ENCODE measurements at regions not wholly inside any gene's neighbourhood (a gene's known extent, or its start where the extent isn't known, plus 50 kb on each side); places are given as distances from the start of the nearest gene placed in this dataset.

GRCh38 chr10:6363511-6363910 lies 160.8 kb downstream of the PFKFB3 start:
- no peak for FAIRE-seq
- H3K79me1 ChIP-seq (ENCODE audit: low read depth, low read length) = no peaks in the 10 kb centered on the region
- no peak overlapping the region for H2BK12ac ChIP-seq (ENCODE audit: low read depth, low read length)
- H4K5ac ChIP-seq (ENCODE audit: insufficient read length, low read depth, low read length) = no peak overlapping the region
- ChIA-PET CTCF (ENCODE audit: partially characterized antibody) (interaction anchor here (1.2 kb wide), 1 partner anchor 14 kb away, joined by 3 read pairs; no protein-coding TSS in a partner anchor), POLR2A (ENCODE audit: partially characterized antibody) (no interaction called here)
- H3K79me2 ChIP-seq (ENCODE audit: control insufficient read depth in 1 of 2, insufficient read depth in 2 of 2, low read length in 2 of 2) = no peaks in the 10 kb centered on the region
- H3K9ac ChIP-seq (replicated peaks in 1 of 4; ENCODE audit: extremely low read depth in 1 of 4, low read depth in 3 of 4, low read length in 3 of 4) = no peak overlapping the region
- H3K23ac ChIP-seq (ENCODE audit: insufficient read length) = no peak overlapping the region
- no peak overlapping the region for H2BK20ac ChIP-seq (ENCODE audit: low read length)
- H3K56ac ChIP-seq (replicated peaks; ENCODE audit: insufficient read length, low read depth, low read length) = no peak overlapping the region
- H2BK120ac ChIP-seq (replicated peaks; ENCODE audit: low read depth, low read length) = no peak overlapping the region
- no peaks in the 10 kb centered on the region for H3K27me3 ChIP-seq (replicated peaks in 1 of 4; ENCODE audit: control insufficient read depth in 3 of 4, extremely low read depth in 1 of 4, insufficient read depth in 3 of 4, low read length in 3 of 4)
- DNase-seq (ENCODE audit: low read depth in 1 of 2, low spot score in 2 of 2) = no peak
- no peak overlapping the region for H2BK5ac ChIP-seq (ENCODE audit: low read depth, low read length)
- H3K14ac ChIP-seq (ENCODE audit: insufficient read length) = no peak overlapping the region
- no peak overlapping the region for H2AFZ ChIP-seq (ENCODE audit: low read length)
- H2BK15ac ChIP-seq (ENCODE audit: low read length) = no peak overlapping the region
- 63% methylated on average over 1 of the region's 1 CpG; no CpG with 5 or more reads in 1 of the 2 experiments for WGBS, 2 experiments (ENCODE audit: extremely low coverage in 1 of 2, insufficient coverage in 1 of 2, insufficient read length in 1 of 2, insufficient replicate concordance in 2 of 2, low coverage in 1 of 2, low lambda C conversion rate in 2 of 2, missing lambda C conversion rate in 1 of 2)
- H3K27ac ChIP-seq (ENCODE audit: low read depth, low read length) = no peak overlapping the region
- H3K23me2 ChIP-seq (ENCODE audit: low read depth, low read length) = no peaks in the 10 kb centered on the region
- TF ChIP-seq SIRT6 (IDR thresholded peaks at IDR 0.05; ENCODE audit: low read length) (no peak), BCL11A (IDR thresholded peaks at IDR 0.05; ENCODE audit: low read depth in 2 of 2, low read length in 2 of 2) (no peak), GABPA (IDR thresholded peaks at IDR 0.05; ENCODE audit: borderline replicate concordance, insufficient read depth, low read length) (no peak), GTF2F1 (IDR thresholded peaks at IDR 0.05; ENCODE audit: borderline replicate concordance, low read depth, low read length) (no peak), POLR2AphosphoS5 (IDR thresholded peaks at IDR 0.05; ENCODE audit: low read depth, low read length) (no peak), POU5F1 (IDR thresholded peaks at IDR 0.05; ENCODE audit: low read depth, low read length) (no peak), ZNF274 (IDR thresholded peaks at IDR 0.05; ENCODE audit: borderline replicate concordance, extremely low read depth, low read length) (no peak)
- TF ChIP-seq, protein P1, sequence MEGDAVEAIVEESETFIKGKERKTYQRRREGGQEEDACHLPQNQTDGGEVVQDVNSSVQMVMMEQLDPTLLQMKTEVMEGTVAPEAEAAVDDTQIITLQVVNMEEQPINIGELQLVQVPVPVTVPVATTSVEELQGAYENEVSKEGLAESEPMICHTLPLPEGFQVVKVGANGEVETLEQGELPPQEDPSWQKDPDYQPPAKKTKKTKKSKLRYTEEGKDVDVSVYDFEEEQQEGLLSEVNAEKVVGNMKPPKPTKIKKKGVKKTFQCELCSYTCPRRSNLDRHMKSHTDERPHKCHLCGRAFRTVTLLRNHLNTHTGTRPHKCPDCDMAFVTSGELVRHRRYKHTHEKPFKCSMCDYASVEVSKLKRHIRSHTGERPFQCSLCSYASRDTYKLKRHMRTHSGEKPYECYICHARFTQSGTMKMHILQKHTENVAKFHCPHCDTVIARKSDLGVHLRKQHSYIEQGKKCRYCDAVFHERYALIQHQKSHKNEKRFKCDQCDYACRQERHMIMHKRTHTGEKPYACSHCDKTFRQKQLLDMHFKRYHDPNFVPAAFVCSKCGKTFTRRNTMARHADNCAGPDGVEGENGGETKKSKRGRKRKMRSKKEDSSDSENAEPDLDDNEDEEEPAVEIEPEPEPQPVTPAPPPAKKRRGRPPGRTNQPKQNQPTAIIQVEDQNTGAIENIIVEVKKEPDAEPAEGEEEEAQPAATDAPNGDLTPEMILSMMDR (IDR thresholded peaks at IDR 0.05; ENCODE audit: control extremely low read depth in 1 of 3, insufficient read depth in 1 of 3, low read depth in 1 of 3, low read length in 3 of 3) = no peak
- H4K91ac ChIP-seq (replicated peaks; ENCODE audit: insufficient read length, low read length) = no peak overlapping the region
- no peak overlapping the region for H3K4ac ChIP-seq (replicated peaks; ENCODE audit: insufficient read length, low read depth, low read length)
- no peak overlapping the region for H3K4me2 ChIP-seq (ENCODE audit: insufficient read depth in 1 of 2, low read depth in 2 of 2, low read length in 2 of 2)
- no peak overlapping the region for H4K8ac ChIP-seq (ENCODE audit: extremely low read depth, insufficient read depth, low read length)
- H4K20me1 ChIP-seq (replicated peaks in 1 of 2; ENCODE audit: control insufficient read depth in 1 of 2, insufficient read depth in 2 of 2, low read length in 2 of 2) = no peaks in the 10 kb centered on the region
- peaks cover 0 to 8% of the 10 kb centered on the region in 2 experiments; a peak in 1 of 4 replicates for H3K9me3 ChIP-seq (ENCODE audit: insufficient read depth in 2 of 2, low read depth in 1 of 2, low read length in 1 of 2)
- no peak overlapping the region for H2AK5ac ChIP-seq (ENCODE audit: low read depth, low read length)
- peaks cover 0 to 14% (median 10%) of the 10 kb centered on the region in 4 experiments; a peak in 5 of 7 replicates for H3K4me1 ChIP-seq (replicated peaks in 1 of 4; ENCODE audit: control insufficient read depth in 3 of 4, insufficient read depth in 4 of 4, low read length in 3 of 4)
- no peak overlapping the region for H3K18ac ChIP-seq (ENCODE audit: extremely low read depth, low read length)
- H3K36me3 ChIP-seq (ENCODE audit: control insufficient read depth in 2 of 4, insufficient read depth in 4 of 4, low read length in 3 of 4) = no peaks in the 10 kb centered on the region
- H3K4me3 ChIP-seq (ENCODE audit: extremely low read depth in 1 of 4, insufficient read depth in 2 of 4, low read depth in 3 of 4, low read length in 4 of 4) = no peak overlapping the region

Data from H1 (cell line).